K562 (cell line): ENCODE measurements at regions not wholly inside any gene's neighbourhood (a gene's known extent, or its start where the extent isn't known, plus 50 kb on each side); places are given as distances from the start of the nearest gene placed in this dataset.

ENCODE experiments used
- ATAC-seq: fragments of 200-7000 bp; cut with Tn5 transposase; 3 replicates; pipeline ENCODE4 v1.9.1; 2020; ENCODE audit warnings: moderate library complexity
- BruUV-seq: library from RNA; stranded (reverse); fragments of 400-500 nt; replicated peaks from 2 replicates; lab custom pipeline; 2021; lab: Mats Ljungman, UMichigan
- CTCF ChIA-PET: fragments of 300-600 bp; formaldehyde crosslinking; extraction: SDS; loops from one replicate; lab custom pipeline; 2021; ENCODE audit warnings: low intra/inter-chr PET ratio; lab: Yijun Ruan, JAX
- POLR2A ChIA-PET: fragments of 300-600, 350-650 bp; sonication (Branson Sonifier 250); formaldehyde crosslinking; extraction: SDS; loops from one replicate; lab custom pipeline; 2021; ENCODE audit warnings: antibody characterized with exemption, inconsistent platforms; lab: Yijun Ruan, JAX
- DNase-seq, 4 experiments: peaks; one replicate each; pipeline versions ENCODE4 v3.0.0 to v3.0.0-alpha.2; 2011 to 2018; ENCODE audit warnings: low spot score in 3 of 4, mixed read lengths in 3 of 4; ENCODE audit errors: extremely low read depth in 1 of 4
- FAIRE-seq: peaks from 2 replicates; lab custom pipeline; 2011; peaks lifted over from hg19 to GRCh38; lab: Jason Lieb, UNC
- H2AFZ ChIP-seq: 2 replicates; pipeline ENCODE4 v1.6.0; 2011; ENCODE audit warnings: low read depth, low read length, control low read depth, inconsistent platforms
- H3K27ac ChIP-seq: fragments of 200-600 bp; 3 replicates; pipeline ENCODE4 v1.8.0; 2011; ENCODE audit warnings: low read depth, mild to moderate bottlenecking, control low read depth, inconsistent platforms, low read length, moderate library complexity, mixed read lengths; ENCODE audit errors: extremely low read depth
- H3K27me3 ChIP-seq, 2 experiments: fragments of 300-600 bp in 1 of 2; 2 replicates in 1 of 2; 3 replicates in 1 of 2; pipeline versions ENCODE4 v1.6.0 to v1.8.0; 2011; ENCODE audit warnings: inconsistent platforms in 2 of 2, low read length in 2 of 2, mild to moderate bottlenecking in 1 of 2, mixed read lengths in 1 of 2, moderate library complexity in 1 of 2; ENCODE audit not compliant: control insufficient read depth in 2 of 2, insufficient read depth in 2 of 2
- H3K36me3 ChIP-seq: fragments of 300-600 bp; 3 replicates; pipeline ENCODE4 v1.8.0; 2011; ENCODE audit warnings: mild to moderate bottlenecking, low read length, inconsistent platforms; ENCODE audit not compliant: control insufficient read depth, insufficient read depth
- H3K4me1 ChIP-seq, 2 experiments: fragments of 200-600 bp in 1 of 2; replicated peaks in 1 of 2; 2 replicates in 1 of 2; 3 replicates in 1 of 2; pipeline versions ENCODE4 v1.5.1 to v1.8.0; 2011; ENCODE audit warnings: inconsistent platforms in 2 of 2, low read length in 2 of 2, mild to moderate bottlenecking in 1 of 2, mixed read lengths in 1 of 2, moderate library complexity in 1 of 2; ENCODE audit not compliant: control insufficient read depth in 2 of 2, insufficient read depth in 2 of 2
- H3K4me2 ChIP-seq: 2 replicates; pipeline ENCODE4 v1.6.1; 2011; ENCODE audit warnings: low read length, control low read depth, inconsistent platforms, mixed read lengths; ENCODE audit not compliant: insufficient read depth
- H3K4me3 ChIP-seq: fragments of 200-600 bp; sonication (generic), shearing (Covaris generic); 2 replicates; pipeline ENCODE4 v1.5.1; 2016; ENCODE audit warnings: control low read depth, inconsistent platforms
- H3K79me2 ChIP-seq: fragments of 200-600 bp; 3 replicates; pipeline ENCODE4 v1.8.0; 2011; ENCODE audit warnings: low read length, inconsistent platforms; ENCODE audit not compliant: control insufficient read depth, insufficient read depth
- H3K9ac ChIP-seq, 2 experiments: 2 replicates each; pipeline versions ENCODE4 v1.6.0 to v1.6.1; 2011; ENCODE audit warnings: low read depth in 2 of 2, low read length in 2 of 2, control low read depth in 1 of 2, inconsistent platforms in 1 of 2, mild to moderate bottlenecking in 1 of 2, mixed read lengths in 1 of 2; ENCODE audit not compliant: insufficient read depth in 1 of 2
- H3K9me1 ChIP-seq: one replicate; pipeline ENCODE4 v1.6.0; 2011; ENCODE audit warnings: inconsistent platforms, mild to moderate bottlenecking, low read length, moderate library complexity; ENCODE audit not compliant: control insufficient read depth, insufficient read depth
- H3K9me3 ChIP-seq: replicated peaks from 2 replicates; pipeline ENCODE4 v1.5.1; 2011; ENCODE audit warnings: low read depth, low read length, inconsistent platforms; ENCODE audit not compliant: control insufficient read depth, insufficient read depth
- H4K20me1 ChIP-seq: replicated peaks from 2 replicates; pipeline ENCODE4 v1.6.1; 2011; ENCODE audit warnings: low read length, inconsistent platforms, mixed read lengths; ENCODE audit not compliant: control insufficient read depth, insufficient read depth
- BHLHE40 ChIP-seq: IDR thresholded peaks from 2 replicates; pipeline ENCODE4 v1.6.1; 2011; ENCODE audit warnings: low read length, improper control_type of control experiment
- BRD9 ChIP-seq: fragments of 450-650 bp; IDR thresholded peaks from 2 replicates; pipeline ENCODE4 v1.6.1; 2018; ENCODE audit warnings: low read depth; ENCODE audit not compliant: partially characterized antibody
- CHCHD3 ChIP-seq: fragments of 250-450 bp; sonication (Bioruptor Pico); IDR thresholded peaks from 2 replicates; pipeline ENCODE4 v2.1.2; 2022; ENCODE audit warnings: mild to moderate bottlenecking
- CHD4 ChIP-seq: fragments of 200-600 bp; sonication (generic); IDR thresholded peaks from 3 replicates; pipeline ENCODE4 v1.6.1; 2012; ENCODE audit warnings: low read depth, mild to moderate bottlenecking, mixed read lengths, low read length, inconsistent platforms; ENCODE audit not compliant: insufficient read depth, insufficient replicate concordance, poor library complexity, severe bottlenecking
- GABPB1 ChIP-seq: sonication (generic); formaldehyde crosslinking; IDR thresholded peaks from 2 replicates; pipeline ENCODE4 v1.8.0; 2022; ENCODE audit warnings: mild to moderate bottlenecking, missing genetic modification reagents
- HDGF ChIP-seq: fragments of 450-650 bp; IDR thresholded peaks from 2 replicates; pipeline ENCODE4 v1.6.1; 2016
- HOMEZ ChIP-seq: fragments of 250-450 bp; sonication (Bioruptor Pico); IDR thresholded peaks from 2 replicates; pipeline ENCODE4 v1.4.0; 2020; ENCODE audit warnings: mild to moderate bottlenecking, moderate library complexity
- L3MBTL2 ChIP-seq: fragments of 450-650 bp; IDR thresholded peaks from 2 replicates; pipeline ENCODE4 v1.6.1; 2016; ENCODE audit warnings: mild to moderate bottlenecking, moderate library complexity
- LARP7 ChIP-seq: fragments of 450-650 bp; IDR thresholded peaks from 2 replicates; pipeline ENCODE4 v1.6.1; 2016
- NR0B1 ChIP-seq: fragments of 450-650 bp; IDR thresholded peaks from one replicate; pipeline ENCODE4 v1.6.1; 2018; ENCODE audit warnings: mild to moderate bottlenecking, moderate library complexity; ENCODE audit not compliant: partially characterized antibody
- PCBP1 ChIP-seq: fragments of 200-400 bp; formaldehyde crosslinking; IDR thresholded peaks from 2 replicates; pipeline ENCODE4 v1.6.1; 2018; ENCODE audit warnings: mild to moderate bottlenecking, low read depth, low read length; ENCODE audit not compliant: poor library complexity, severe bottlenecking
- ZBTB34 ChIP-seq: fragments of 250-450 bp; sonication (Bioruptor Pico); IDR thresholded peaks from 2 replicates; pipeline ENCODE4 v1.8.0; 2021; ENCODE audit warnings: mild to moderate bottlenecking, moderate library complexity
- ZEB2 ChIP-seq: fragments of 450-650 bp; IDR thresholded peaks from 2 replicates; pipeline ENCODE4 v1.6.1; 2016
- ZFX ChIP-seq: sonication (generic); formaldehyde crosslinking; IDR thresholded peaks from 2 replicates; pipeline ENCODE4 v1.8.0; 2022; ENCODE audit warnings: mild to moderate bottlenecking, missing genetic modification reagents, moderate library complexity
- ZKSCAN8 ChIP-seq: fragments of 200-800 bp; sonication (Bioruptor generic); IDR thresholded peaks from 2 replicates; pipeline ENCODE4 v1.6.1; 2016; ENCODE audit warnings: missing genetic modification characterization, missing compliant biosample characterization
- ZNF12 ChIP-seq: sonication (generic); formaldehyde crosslinking; IDR thresholded peaks from 2 replicates; pipeline ENCODE4 v1.4.0; 2020; ENCODE audit warnings: mild to moderate bottlenecking, missing genetic modification reagents
- ZNF76 ChIP-seq: fragments of 250-450 bp; sonication (Bioruptor Pico); IDR thresholded peaks from 2 replicates; pipeline ENCODE4 v1.4.0; 2020; ENCODE audit warnings: mild to moderate bottlenecking, moderate library complexity, borderline replicate concordance
- WGBS: fragments of 100-300 bp; shearing (Covaris generic); methylation state at CpG from one replicate; pipeline ENCODE4 v1.1.6; 2016; ENCODE audit warnings: low coverage, mixed read lengths; ENCODE audit not compliant: insufficient coverage; ENCODE audit errors: missing lambda C conversion rate; 5-methylcytosine and 5-hydroxymethylcytosine counted together
- in situ Hi-C: fragments of 300-500 bp; cut with MboI; formaldehyde crosslinking; loops from 4 replicates; pipeline ENCODE4 v1.15.0; 2018; ENCODE audit warnings: inconsistent platforms, mixed read lengths
- intact Hi-C: fragments of 100-400 bp; cut with micrococcal nuclease; formaldehyde crosslinking; loops from 2 replicates; pipeline ENCODE4 v1.14.2; 2022

- no peak for ATAC-seq
- Histone ChIP-seq H3K4me3 (no peak overlapping the region), H3K9me1 (no peaks in the 10 kb centered on the region), H3K9ac (no peak overlapping the region), H3K27me3 (no peaks in the 10 kb centered on the region), H3K4me2 (no peak overlapping the region), H3K4me1 (no peaks in the 10 kb centered on the region), H3K27ac (no peak overlapping the region), H4K20me1 (no peaks in the 10 kb centered on the region), H3K9me3 (no peaks in the 10 kb centered on the region), H2AFZ (no peak overlapping the region), H3K36me3 (no peaks in the 10 kb centered on the region), H3K79me2 (no peaks in the 10 kb centered on the region)
- POLR2A ChIA-PET, result no interaction called here
- no TSS peak for BruUV-seq
- intact Hi-C loops (no loop called here), in situ Hi-C loops (no loop called here)
- no peak for FAIRE-seq
- WGBS, result 0% methylated on average over 7 of the region's 12 CpGs
- DNase-seq, result no peak
- CTCF ChIA-PET, result no interaction called here
- TF ChIP-seq LARP7, result no peak
- TF ChIP-seq HDGF, result no peak
- no peak for TF ChIP-seq NR0B1
- TF ChIP-seq GABPB1 (CRISPR knock-in tag), result no peak
- TF ChIP-seq BHLHE40, result no peak
- no peak for TF ChIP-seq ZFX (CRISPR knock-in tag)
- no peak for TF ChIP-seq ZNF76 (CRISPR knock-in tag)
- TF ChIP-seq ZBTB34 (CRISPR knock-in tag), result no peak
- TF ChIP-seq ZKSCAN8, result no peak
- no peak for TF ChIP-seq CHCHD3 (CRISPR knock-in tag)
- TF ChIP-seq BRD9, result no peak
- no peak for TF ChIP-seq ZEB2
- TF ChIP-seq HOMEZ (CRISPR knock-in tag), result no peak
- no peak for TF ChIP-seq PCBP1
- TF ChIP-seq L3MBTL2, result no peak
- TF ChIP-seq ZNF12 (CRISPR knock-in tag), result no peak
- TF ChIP-seq CHD4, result no peak
Observed at GRCh38 chr1:82777240-82777639, 976.5 kb downstream of the ADGRL2 start.
